GM04504 (cell line): ENCODE measurements at regions not wholly inside any gene's neighbourhood (a gene's known extent, or its start where the extent isn't known, plus 50 kb on each side); places are given as distances from the start of the nearest gene placed in this dataset.
"Not testable (repeated sequence)": the region's sequence is repeated elsewhere in the genome, so short reads cannot be mapped to it uniquely, and the experiment has no call there.

Source experiments
- DNase-seq: peaks from one replicate; pipeline ENCODE4 v3.0.0-alpha.2; 2012; ENCODE audit warnings: low read depth

GRCh38 chr1:104163912-104164476 is 414.3 kb downstream of the AMY1C start:
- no peak for DNase-seq

GRCh38 chr1:104172243-104172681 is 422.6 kb downstream of the AMY1C start:
- no peak for DNase-seq

- DNase-seq, result no peak
Measured at GRCh38 chr1:104182251-104182650, 432.6 kb downstream of the AMY1C start.

GRCh38 chr1:104189207-104189606 is 439.5 kb downstream of the AMY1C start:
- no peak for DNase-seq

- DNase-seq, result no peak
Measured at GRCh38 chr1:104190821-104191220, 441.1 kb downstream of the AMY1C start.

GRCh38 chr1:104195395-104195794 is 445.7 kb downstream of the AMY1C start:
- DNase-seq, result no peak

- DNase-seq, result no peak
Measured at GRCh38 chr1:104196136-104196535, 446.4 kb downstream of the AMY1C start.

GRCh38 chr1:104197516-104197915 is 447.8 kb downstream of the AMY1C start:
- DNase-seq, result no peak

- DNase-seq, result no peak
Measured at GRCh38 chr1:104212239-104212638, 462.5 kb downstream of the AMY1C start.

GRCh38 chr1:104217395-104217986 is 467.8 kb downstream of the AMY1C start:
- not testable (repeated sequence) for DNase-seq

- DNase-seq, result no peak
Measured at GRCh38 chr1:104229860-104230259, 480.2 kb downstream of the AMY1C start.

- DNase-seq, result no peak
Measured at GRCh38 chr1:104231676-104232075, 482.0 kb downstream of the AMY1C start.

GRCh38 chr1:104235141-104235540 is 485.4 kb downstream of the AMY1C start:
- DNase-seq, result no peak

- no peak for DNase-seq
Measured at GRCh38 chr1:104238991-104239390, 489.3 kb downstream of the AMY1C start.

GRCh38 chr1:104248385-104248784 is 498.7 kb downstream of the AMY1C start:
- DNase-seq, result no peak

GRCh38 chr1:104259481-104259880 is 509.8 kb downstream of the AMY1C start:
- no peak for DNase-seq

- not testable (repeated sequence) for DNase-seq
Measured at GRCh38 chr1:104263110-104263509, 513.4 kb downstream of the AMY1C start.

- no peak for DNase-seq
Measured at GRCh38 chr1:104264521-104264920, 514.8 kb downstream of the AMY1C start.

- no peak for DNase-seq
Measured at GRCh38 chr1:104265163-104265562, 515.5 kb downstream of the AMY1C start.

- DNase-seq, result no peak
Measured at GRCh38 chr1:104266612-104267011, 516.9 kb downstream of the AMY1C start.

GRCh38 chr1:104288322-104288721 is 538.6 kb downstream of the AMY1C start:
- not testable (repeated sequence) for DNase-seq

- DNase-seq, result no peak
Measured at GRCh38 chr1:104291156-104291555, 541.5 kb downstream of the AMY1C start.

- no peak for DNase-seq
Measured at GRCh38 chr1:104294259-104294658, 544.6 kb downstream of the AMY1C start.

- no peak for DNase-seq
Measured at GRCh38 chr1:104295511-104295910, 545.8 kb downstream of the AMY1C start.
